ENCODE measurements at regions not wholly inside any gene's neighbourhood (a gene's known extent, or its start where the extent isn't known, plus 50 kb on each side); places are given as distances from the start of the nearest gene placed in this dataset.
"Not testable (repeated sequence)": the region's sequence is repeated elsewhere in the genome, so short reads cannot be mapped to it uniquely, and the experiment has no call there.

GRCh38 chr12:25615119-25615518 lies 62.0 kb upstream of the LMNTD1 start:
- DNase-seq (ENCODE audit: low read depth) = peak; percentile 78
- TF ChIP-seq CTCF (conservative IDR thresholded peaks at IDR 0.05; ENCODE audit: low read length) = no peak
- H3K4me3 ChIP-seq (ENCODE audit: low read length) = no peak overlapping the region

GRCh38 chr12:25616286-25616685 lies 63.2 kb upstream of the LMNTD1 start:
- TF ChIP-seq CTCF (conservative IDR thresholded peaks at IDR 0.05; ENCODE audit: low read length) = no peak
- DNase-seq (ENCODE audit: low read depth) = no peak
- H3K4me3 ChIP-seq (ENCODE audit: low read length) = no peak overlapping the region

GRCh38 chr12:25617991-25618390 lies 64.9 kb upstream of the LMNTD1 start:
- DNase-seq (ENCODE audit: low read depth) = no peak
- TF ChIP-seq CTCF (conservative IDR thresholded peaks at IDR 0.05; ENCODE audit: low read length) = no peak
- no peak overlapping the region for H3K4me3 ChIP-seq (ENCODE audit: low read length)

DNA sequence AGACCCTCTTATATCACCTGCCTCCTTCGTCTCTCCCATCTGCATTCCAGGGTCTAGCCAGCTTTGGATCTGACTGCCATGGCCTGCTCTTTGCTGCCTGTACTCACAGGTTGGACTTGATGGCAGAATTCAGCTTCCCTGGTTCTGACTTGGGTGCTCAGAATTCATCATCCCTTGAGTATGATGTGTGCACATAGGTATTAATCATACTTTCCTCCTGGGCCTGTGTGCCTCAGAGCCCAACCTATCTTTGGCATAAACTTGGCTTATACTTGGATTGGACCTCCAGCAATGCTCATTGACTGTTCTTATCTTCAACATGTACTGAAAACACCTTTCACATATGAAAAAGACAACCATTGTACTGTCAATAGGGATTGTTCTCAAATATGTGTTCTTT lies 70.7 kb upstream of the LMNTD1 start:
- no peak for DNase-seq (ENCODE audit: low read depth)
- no peak overlapping the region for H3K4me3 ChIP-seq (ENCODE audit: low read length)
- TF ChIP-seq CTCF (conservative IDR thresholded peaks at IDR 0.05; ENCODE audit: low read length) = no peak

DNA sequence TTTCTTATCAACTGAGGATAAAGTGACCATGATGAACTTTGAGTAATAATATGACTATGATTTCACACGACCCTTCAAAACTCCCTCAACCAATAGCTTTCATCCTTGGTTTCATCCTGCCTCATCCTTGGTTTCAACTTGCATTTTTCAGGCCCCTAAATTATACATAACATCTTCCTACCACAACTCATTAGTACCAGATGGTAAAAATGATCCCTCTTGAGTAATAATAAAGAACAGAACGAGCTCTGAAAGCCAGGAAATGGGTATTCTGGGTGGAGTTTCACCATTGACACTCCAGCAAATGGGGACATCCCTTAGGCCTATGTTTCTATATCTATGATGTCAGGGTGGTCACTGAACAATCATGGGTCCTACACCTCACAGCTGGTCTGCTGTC lies 72.1 kb upstream of the LMNTD1 start:
- H3K4me3 ChIP-seq (ENCODE audit: low read length) = no peak overlapping the region
- DNase-seq (ENCODE audit: low read depth) = peak; percentile 52
- no peak for TF ChIP-seq CTCF (conservative IDR thresholded peaks at IDR 0.05; ENCODE audit: low read length)

- no peak for DNase-seq (ENCODE audit: low read depth)
- no peak overlapping the region for H3K4me3 ChIP-seq (ENCODE audit: low read length)
- TF ChIP-seq CTCF (conservative IDR thresholded peaks at IDR 0.05; ENCODE audit: low read length) = no peak
These were observed 76.3 kb upstream of the LMNTD1 start for GRCh38 chr12:25629341-25629740.

DNA sequence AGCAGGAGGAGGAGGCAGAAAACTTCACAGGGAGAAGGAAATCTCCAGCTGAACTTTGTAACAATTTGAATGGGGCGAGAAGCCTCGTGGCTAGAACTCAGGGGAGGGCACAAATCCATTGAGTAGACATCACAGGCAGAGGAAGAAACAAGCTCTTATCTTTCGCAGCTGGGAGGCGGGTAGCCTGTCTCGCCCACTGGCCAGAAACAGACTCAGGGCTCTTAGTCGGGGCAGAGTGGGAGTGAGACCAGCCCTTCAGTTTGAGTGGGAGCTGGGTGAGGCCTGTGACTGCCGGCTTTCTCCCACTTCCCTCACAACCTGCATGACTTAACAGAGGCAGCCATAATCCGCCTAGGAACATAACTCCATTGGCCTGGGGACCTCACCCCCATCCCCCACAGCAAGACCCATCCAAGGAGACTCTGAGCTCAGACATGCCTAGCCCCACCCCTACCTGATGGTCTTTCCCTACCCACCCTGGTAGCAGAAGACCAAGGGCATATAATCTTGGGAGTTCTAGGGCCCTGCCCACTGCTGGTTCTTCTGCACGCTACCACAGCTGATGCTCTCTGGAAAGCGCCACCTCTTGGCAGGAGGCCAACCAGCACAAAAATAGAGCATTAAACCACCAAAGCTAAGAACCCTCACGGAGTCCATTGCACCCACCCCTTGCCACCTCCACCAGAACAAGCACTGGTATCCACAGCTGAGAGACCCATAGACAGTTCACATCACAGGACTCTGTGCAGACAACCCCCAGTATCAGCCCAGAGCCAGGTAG lies 77.8 kb upstream of the LMNTD1 start:
- not testable (repeated sequence) for H3K4me3 ChIP-seq (ENCODE audit: low read length); DNase-seq (ENCODE audit: low read depth)

- not testable (repeated sequence) for DNase-seq (ENCODE audit: low read depth); H3K4me3 ChIP-seq (ENCODE audit: low read length)
These were observed 80.1 kb upstream of the LMNTD1 start for GRCh38 chr12:25633149-25633548.

Measured in AG10803 (cell line).